PFSK-1 (cell line): ENCODE measurements at regions not wholly inside any gene's neighbourhood (a gene's known extent, or its start where the extent isn't known, plus 50 kb on each side); places are given as distances from the start of the nearest gene placed in this dataset.

Experiments
- SIN3A ChIP-seq: IDR thresholded peaks from 2 replicates; pipeline ENCODE4 v1.6.1; 2012; ENCODE audit warnings: mild to moderate bottlenecking, low read length, moderate library complexity, borderline replicate concordance; ENCODE audit not compliant: insufficient read depth
- TAF1 ChIP-seq: IDR thresholded peaks from 2 replicates; pipeline ENCODE4 v1.6.1; 2012; ENCODE audit warnings: low read length, control low read depth, borderline replicate concordance; ENCODE audit not compliant: insufficient read depth

GRCh38 chr10:59099481-59099880 lies 77.0 kb upstream of the PHYHIPL start:
- no peak for TF ChIP-seq SIN3A
- TF ChIP-seq TAF1, result no peak
